22Rv1 (cell line): ENCODE measurements at regions not wholly inside any gene's neighbourhood (a gene's known extent, or its start where the extent isn't known, plus 50 kb on each side); places are given as distances from the start of the nearest gene placed in this dataset.

ENCODE experiments used
- CTCF ChIP-seq: fragments of 450-650 bp; IDR thresholded peaks from 2 replicates; pipeline ENCODE4 v1.5.1; 2017; ENCODE audit warnings: mild to moderate bottlenecking
- ZFX ChIP-seq: fragments of 450-650 bp; IDR thresholded peaks from 2 replicates; pipeline ENCODE4 v1.6.1; 2017; ENCODE audit warnings: antibody characterized with exemption, borderline replicate concordance

- TF ChIP-seq CTCF: no peak
- TF ChIP-seq ZFX: no peak
Measured at GRCh38 chr20:7231303-7231702, 463.8 kb downstream of the BMP2 start.
